Psoas muscle (tissue), 7 donors: ENCODE measurements at regions not wholly inside any gene's neighbourhood (a gene's known extent, or its start where the extent isn't known, plus 50 kb on each side); places are given as distances from the start of the nearest gene placed in this dataset.

Experiments
- ATAC-seq, 4 donors: fragments of 200-7000 bp; cut with Tn5 transposase; one replicate each; pipeline ENCODE4 v1.9.1; 2020; ENCODE audit warnings: moderate library complexity in 3 of 4, mild to moderate bottlenecking in 2 of 4
- DNase-seq, 2 donors: peaks; one replicate each; pipeline ENCODE4 v3.0.0-alpha.2; 2020
- H3K27ac ChIP-seq: fragments of 200-600 bp; one replicate; pipeline ENCODE4 v1.8.0; 2022
- H3K27me3 ChIP-seq, 3 donors: fragments of 200-600 bp in 1 of 3; one replicate each; pipeline versions ENCODE4 v1.6.1 to v1.8.0; 2013 to 2022; ENCODE audit warnings: low read length in 2 of 3, mild to moderate bottlenecking in 2 of 3, moderate library complexity in 1 of 3; ENCODE audit not compliant: insufficient read depth in 3 of 3
- H3K36me3 ChIP-seq, 2 donors: fragments of 200-600 bp in 1 of 2; one replicate each; pipeline versions ENCODE4 v1.6.1 to v1.8.0; 2013 to 2022; ENCODE audit warnings: low read depth in 1 of 2, mild to moderate bottlenecking in 1 of 2, moderate library complexity in 1 of 2; ENCODE audit not compliant: insufficient read depth in 1 of 2
- H3K4me1 ChIP-seq: fragments of 200-600 bp; one replicate; pipeline ENCODE4 v1.8.0; 2022
- H3K4me3 ChIP-seq: fragments of 200-600 bp; one replicate; pipeline ENCODE4 v1.8.0; 2022; ENCODE audit warnings: mild to moderate bottlenecking
- H3K9me3 ChIP-seq: fragments of 200-600 bp; one replicate; pipeline ENCODE4 v1.8.0; 2022
- WGBS, 3 donors: extraction: QIAGEN DNeasy Blood & Tissue Kit; methylation state at CpG; one replicate each; pipeline versions ENCODE4 v1.1.6 to v1.1.7; 2013; 5-methylcytosine and 5-hydroxymethylcytosine counted together
- intact Hi-C, 2 donors: fragments of 100-400 bp; cut with DNase I; formaldehyde crosslinking; loops; one replicate each; pipeline versions ENCODE4 v1.11.0 to v1.14.2; 2022
- TF ChIP-seq, protein P1 (sequence below): fragments of 200-600 bp; IDR thresholded peaks from one replicate; pipeline ENCODE4 v1.8.0; 2022; ENCODE audit warnings: antibody characterized with exemption
- donor health status: healthy with polysubstance abuse.
- donor health status: DM: no; HTN: no; CAD: no; lungs with moderate emphysema.
- donor health status: Bipolar disorder and iron deficiency.
- donor health status: healthy.
- donor health status: DM: yes; HTN: yes; CAD: no.
- donor health status: DM: no; HTN: no; CAD: no.
- donor health status: DM: yes; HTN: yes; CAD: no.

DNA sequence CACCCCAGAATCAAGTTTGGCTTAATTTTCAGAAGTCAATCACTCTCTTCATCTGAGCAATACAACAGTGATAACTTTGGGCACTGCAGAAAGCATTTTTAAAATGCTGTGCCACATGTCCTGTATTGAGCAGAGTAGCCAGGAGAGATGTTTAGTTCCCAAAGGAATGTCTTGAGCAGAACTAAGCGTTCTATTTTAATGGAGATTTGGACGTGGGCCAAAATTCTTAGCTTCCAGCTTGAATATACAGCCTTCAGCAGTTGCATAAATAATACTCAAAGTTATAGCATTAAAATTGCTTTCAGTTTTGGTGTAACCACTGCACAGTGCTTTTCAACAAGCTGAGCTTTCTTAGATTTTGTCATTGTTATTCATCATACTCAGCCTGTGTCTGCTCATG is 679.2 kb downstream of the NLGN4X start:
- no peaks in the 10 kb centered on the region for H3K36me3 ChIP-seq
- H3K27ac ChIP-seq, result no peak overlapping the region
- no peak for DNase-seq
- no peak overlapping the region for H3K4me3 ChIP-seq
- intact Hi-C loops, result no loop called here
- WGBS, 3 donors, result 13 to 20% (median 17%) methylated on average over 2 of the region's 2 CpGs
- H3K27me3 ChIP-seq, result no peaks in the 10 kb centered on the region
- H3K9me3 ChIP-seq, result no peaks in the 10 kb centered on the region
- H3K4me1 ChIP-seq, result no peaks in the 10 kb centered on the region
- no peak for ATAC-seq
- TF ChIP-seq, protein P1, sequence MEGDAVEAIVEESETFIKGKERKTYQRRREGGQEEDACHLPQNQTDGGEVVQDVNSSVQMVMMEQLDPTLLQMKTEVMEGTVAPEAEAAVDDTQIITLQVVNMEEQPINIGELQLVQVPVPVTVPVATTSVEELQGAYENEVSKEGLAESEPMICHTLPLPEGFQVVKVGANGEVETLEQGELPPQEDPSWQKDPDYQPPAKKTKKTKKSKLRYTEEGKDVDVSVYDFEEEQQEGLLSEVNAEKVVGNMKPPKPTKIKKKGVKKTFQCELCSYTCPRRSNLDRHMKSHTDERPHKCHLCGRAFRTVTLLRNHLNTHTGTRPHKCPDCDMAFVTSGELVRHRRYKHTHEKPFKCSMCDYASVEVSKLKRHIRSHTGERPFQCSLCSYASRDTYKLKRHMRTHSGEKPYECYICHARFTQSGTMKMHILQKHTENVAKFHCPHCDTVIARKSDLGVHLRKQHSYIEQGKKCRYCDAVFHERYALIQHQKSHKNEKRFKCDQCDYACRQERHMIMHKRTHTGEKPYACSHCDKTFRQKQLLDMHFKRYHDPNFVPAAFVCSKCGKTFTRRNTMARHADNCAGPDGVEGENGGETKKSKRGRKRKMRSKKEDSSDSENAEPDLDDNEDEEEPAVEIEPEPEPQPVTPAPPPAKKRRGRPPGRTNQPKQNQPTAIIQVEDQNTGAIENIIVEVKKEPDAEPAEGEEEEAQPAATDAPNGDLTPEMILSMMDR, result no peak

DNA sequence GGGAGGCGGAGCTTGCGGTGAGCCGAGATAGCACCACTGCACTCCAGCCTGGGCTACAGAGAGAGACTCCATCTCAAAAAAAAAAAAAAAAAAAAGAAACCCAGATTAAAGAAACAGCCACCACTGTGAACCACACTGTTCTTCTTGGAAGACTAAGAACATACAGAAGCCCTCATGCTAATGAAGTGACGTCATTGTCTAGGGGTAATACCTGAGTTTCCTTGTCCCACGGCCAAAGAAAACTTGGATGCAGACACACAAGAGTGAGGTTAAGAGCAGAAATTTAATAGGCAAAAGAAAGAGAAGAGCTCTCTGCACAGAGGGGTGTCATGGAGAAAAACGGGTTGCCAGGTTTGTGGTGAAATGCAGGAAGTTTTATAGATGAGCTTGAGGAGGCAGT is 691.6 kb downstream of the NLGN4X start:
- DNase-seq (no peak), ATAC-seq (no peak)
- whole genome bisulfite sequencing, 3 donors, result 82 to 89% (median 82%) methylated on average over 6 of the region's 6 CpGs
- Histone ChIP-seq H3K36me3 (no peaks in the 10 kb centered on the region), H3K27me3 (no peaks in the 10 kb centered on the region), H3K4me1 (no peaks in the 10 kb centered on the region), H3K4me3 (no peak overlapping the region), H3K27ac (no peak overlapping the region), H3K9me3 (no peaks in the 10 kb centered on the region)
- TF ChIP-seq, protein P1, result no peak
- intact Hi-C loops, result no loop called here

DNA sequence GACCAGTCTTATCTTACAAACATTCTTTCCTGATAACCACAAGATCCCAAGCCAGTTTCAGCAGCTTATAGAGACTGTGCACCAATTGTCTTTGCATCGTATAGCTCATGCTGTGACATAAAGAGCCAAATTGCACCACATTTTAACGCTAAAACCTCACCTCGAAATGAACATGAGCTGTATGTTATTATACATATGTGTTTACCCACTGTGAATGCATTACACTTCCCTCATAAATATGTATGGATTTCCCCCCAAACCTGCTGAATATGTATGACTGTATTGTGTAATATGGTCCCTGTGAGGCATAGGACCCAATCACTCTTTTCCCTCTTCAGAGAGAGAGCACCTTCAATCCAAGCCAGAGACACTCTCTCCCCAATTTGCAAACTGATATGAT is 692.4 kb downstream of the NLGN4X start:
- DNase-seq, result no peak
- Histone ChIP-seq H3K36me3 (no peaks in the 10 kb centered on the region), H3K9me3 (no peaks in the 10 kb centered on the region), H3K27me3 (no peaks in the 10 kb centered on the region), H3K4me1 (no peaks in the 10 kb centered on the region), H3K27ac (no peak overlapping the region), H3K4me3 (no peak overlapping the region)
- no peak for ATAC-seq
- TF ChIP-seq, protein P1, result no peak
- intact Hi-C loops, result no loop called here
- WGBS, 3 donors, result 76 to 82% (median 81%) methylated on average over 3 of the region's 3 CpGs

DNA sequence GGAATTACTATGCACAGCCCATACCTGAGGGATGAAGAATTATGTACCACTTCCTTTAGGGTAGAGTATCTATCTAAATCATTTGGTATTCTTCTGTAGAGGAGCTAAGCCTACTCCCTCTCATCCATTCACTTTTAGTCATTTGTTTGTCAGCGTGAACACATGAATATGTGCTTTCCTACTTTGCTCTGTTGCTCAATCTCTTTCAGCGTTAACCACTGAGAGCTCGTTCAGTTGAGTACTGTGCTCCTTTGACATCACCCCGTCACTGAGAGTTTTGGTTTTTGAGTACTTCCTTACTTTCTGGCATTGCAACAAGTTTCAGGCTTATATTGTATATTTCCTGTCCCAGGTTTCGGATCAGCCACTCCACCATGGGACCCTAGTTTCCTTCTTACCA is 700.6 kb downstream of the NLGN4X start:
- Histone ChIP-seq H3K36me3 (no peaks in the 10 kb centered on the region), H3K9me3 (no peaks in the 10 kb centered on the region), H3K4me1 (no peaks in the 10 kb centered on the region), H3K27ac (no peak overlapping the region), H3K27me3 (no peaks in the 10 kb centered on the region), H3K4me3 (no peak overlapping the region)
- ATAC-seq (no peak), DNase-seq (no peak)
- intact Hi-C loops, result no loop called here
- TF ChIP-seq, protein P1, result no peak
- 79 to 84% (median 82%) methylated on average over 5 of the region's 5 CpGs for WGBS, 3 donors

DNA sequence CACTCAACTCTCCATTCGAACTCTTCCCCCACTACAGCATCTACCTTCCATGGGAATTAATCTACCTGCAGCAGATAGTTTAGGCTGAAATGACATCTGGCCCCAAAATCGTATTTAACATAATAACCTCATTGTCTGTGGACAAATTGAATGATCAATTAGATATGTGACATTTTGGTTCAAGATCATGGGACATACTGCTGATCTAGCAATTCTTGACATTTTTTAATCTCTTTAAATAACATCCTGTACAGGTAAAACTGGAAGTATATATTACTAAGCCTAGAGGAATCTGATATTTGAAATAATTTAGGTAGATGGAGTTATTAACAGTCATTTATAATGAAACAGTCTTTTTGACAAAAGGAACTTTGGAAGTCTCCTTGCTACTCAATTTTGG is 702.5 kb downstream of the NLGN4X start:
- Histone ChIP-seq H3K36me3 (no peaks in the 10 kb centered on the region), H3K27ac (no peak overlapping the region), H3K27me3 (no peaks in the 10 kb centered on the region), H3K4me3 (no peak overlapping the region), H3K9me3 (no peaks in the 10 kb centered on the region), H3K4me1 (no peaks in the 10 kb centered on the region)
- DNase-seq, result no peak
- WGBS, 3 donors, result 40 to 64% (median 62%) methylated on average over 2 of the region's 2 CpGs
- TF ChIP-seq, protein P1, result no peak
- ATAC-seq, result no peak
- intact Hi-C loops, result no loop called here
